ENCODE measurements at regions not wholly inside any gene's neighbourhood (a gene's known extent, or its start where the extent isn't known, plus 50 kb on each side); places are given as distances from the start of the nearest gene placed in this dataset.
"Not testable (repeated sequence)": the region's sequence is repeated elsewhere in the genome, so short reads cannot be mapped to it uniquely, and the experiment has no call there.

GRCh38 chr7:106370542-106370941 lies 85.8 kb upstream of the NAMPT start:
- no peak for DNase-seq (ENCODE audit: low read depth)
- TF ChIP-seq CTCF (conservative IDR thresholded peaks at IDR 0.05; ENCODE audit: low read depth, low read length), result no peak
- H3K4me3 ChIP-seq (ENCODE audit: low read depth, low read length), result no peak overlapping the region

GRCh38 chr7:106369816-106370215 lies 85.0 kb upstream of the NAMPT start:
- TF ChIP-seq CTCF (conservative IDR thresholded peaks at IDR 0.05; ENCODE audit: low read depth, low read length), result no peak
- no peak for DNase-seq (ENCODE audit: low read depth)
- no peak overlapping the region for H3K4me3 ChIP-seq (ENCODE audit: low read depth, low read length)

- DNase-seq (ENCODE audit: low read depth), result peak; percentile 62
- H3K4me3 ChIP-seq (ENCODE audit: low read depth, low read length), result no peak overlapping the region
- TF ChIP-seq CTCF (conservative IDR thresholded peaks at IDR 0.05; ENCODE audit: low read depth, low read length), result no peak
Observed at GRCh38 chr7:106369352-106369751, 84.6 kb upstream of the NAMPT start.

- H3K4me3 ChIP-seq (ENCODE audit: low read depth, low read length), result no peak overlapping the region
- TF ChIP-seq CTCF (conservative IDR thresholded peaks at IDR 0.05; ENCODE audit: low read depth, low read length), result no peak
- DNase-seq (ENCODE audit: low read depth), result no peak
Observed at GRCh38 chr7:106367664-106368063, 82.9 kb upstream of the NAMPT start.

- no peak overlapping the region for H3K4me3 ChIP-seq (ENCODE audit: low read depth, low read length)
- peak; percentile 65 for DNase-seq (ENCODE audit: low read depth)
- peak; percentile 67 for TF ChIP-seq CTCF (conservative IDR thresholded peaks at IDR 0.05; ENCODE audit: low read depth, low read length)
Observed at GRCh38 chr7:106367018-106367420, 82.2 kb upstream of the NAMPT start.

GRCh38 chr7:106365252-106366005 lies 80.6 kb upstream of the NAMPT start:
- DNase-seq (ENCODE audit: low read depth), result peak; percentile 39
- no peak for TF ChIP-seq CTCF (conservative IDR thresholded peaks at IDR 0.05; ENCODE audit: low read depth, low read length)
- H3K4me3 ChIP-seq (ENCODE audit: low read depth, low read length), result no peak overlapping the region

GRCh38 chr7:106362507-106362906 lies 77.7 kb upstream of the NAMPT start:
- not testable (repeated sequence) for H3K4me3 ChIP-seq (ENCODE audit: low read depth, low read length); DNase-seq (ENCODE audit: low read depth)
